WTC11 (cell line): ENCODE measurements at regions not wholly inside any gene's neighbourhood (a gene's known extent, or its start where the extent isn't known, plus 50 kb on each side); places are given as distances from the start of the nearest gene placed in this dataset.

ENCODE experiments used
- ATAC-seq: fragments of 200-7000 bp; cut with Tn5 transposase; 2 replicates; pipeline ENCODE4 v1.10.0; 2021; ENCODE audit warnings: mild to moderate bottlenecking, moderate library complexity
- CTCF ChIA-PET: fragments of 300-600 bp; sonication (Branson Sonifier 250); formaldehyde crosslinking; loops from one replicate; lab custom pipeline; 2021; ENCODE audit warnings: antibody characterized with exemption; lab: Charles Lee
- POLR2A ChIA-PET: fragments of 350-600 bp; sonication (Branson Sonifier 250); formaldehyde crosslinking; loops from one replicate; lab custom pipeline; 2021; ENCODE audit warnings: antibody characterized with exemption; lab: Charles Lee
- DNase-seq: peaks from one replicate; pipeline ENCODE4 v3.0.0; 2021; ENCODE audit warnings: low spot score
- H3K27ac Mint-ChIP-seq: 2 replicates; pipeline ENCODE4 v1.8.0; 2021; ENCODE audit warnings: mixed read lengths
- H3K27me3 Mint-ChIP-seq: 2 replicates; pipeline ENCODE4 v1.8.0; 2021; ENCODE audit warnings: low read depth, mild to moderate bottlenecking, moderate library complexity, mixed read lengths
- H3K36me3 Mint-ChIP-seq: 2 replicates; pipeline ENCODE4 v1.8.0; 2021; ENCODE audit warnings: mixed read lengths
- H3K4me1 Mint-ChIP-seq: 2 replicates; pipeline ENCODE4 v1.8.0; 2022; ENCODE audit warnings: mixed read lengths
- H3K4me3 Mint-ChIP-seq: 2 replicates; pipeline ENCODE4 v1.8.0; 2021; ENCODE audit warnings: mild to moderate bottlenecking, moderate library complexity, mixed read lengths
- H3K9me3 Mint-ChIP-seq: 2 replicates; pipeline ENCODE4 v1.8.0; 2021; ENCODE audit warnings: mixed read lengths
- ATF3 ChIP-seq: sonication (generic); formaldehyde crosslinking; conservative IDR thresholded peaks from 2 replicates; pipeline ENCODE4 v1.8.1; 2022; ENCODE audit warnings: mild to moderate bottlenecking, missing genetic modification reagents
- E2F1 ChIP-seq: sonication (generic); formaldehyde crosslinking; IDR thresholded peaks from 2 replicates; pipeline ENCODE4 v1.8.0; 2022; ENCODE audit warnings: mild to moderate bottlenecking, missing genetic modification reagents
- E2F4 ChIP-seq: sonication (generic); formaldehyde crosslinking; IDR thresholded peaks from 2 replicates; pipeline ENCODE4 v1.8.1; 2022; ENCODE audit warnings: low read depth, mild to moderate bottlenecking, moderate library complexity, missing genetic modification reagents, borderline replicate concordance
- ETV6 ChIP-seq: sonication (generic); formaldehyde crosslinking; IDR thresholded peaks from 2 replicates; pipeline ENCODE4 v1.8.1; 2022; ENCODE audit warnings: mild to moderate bottlenecking, missing genetic modification reagents
- FOXJ3 ChIP-seq: sonication (generic); formaldehyde crosslinking; IDR thresholded peaks from 2 replicates; pipeline ENCODE4 v1.9.0; 2021; ENCODE audit warnings: missing genetic modification reagents, mild to moderate bottlenecking, borderline replicate concordance
- FOXP4 ChIP-seq: sonication (generic); formaldehyde crosslinking; IDR thresholded peaks from 2 replicates; pipeline ENCODE4 v1.8.0; 2022; ENCODE audit warnings: mild to moderate bottlenecking, missing genetic modification reagents
- HMGA2 ChIP-seq: fragments of 250-450 bp; sonication (Bioruptor Pico); IDR thresholded peaks from 2 replicates; pipeline ENCODE4 v1.4.0; 2021; ENCODE audit warnings: mild to moderate bottlenecking, moderate library complexity
- HMGXB4 ChIP-seq: sonication (generic); formaldehyde crosslinking; IDR thresholded peaks from 2 replicates; pipeline ENCODE4 v1.8.1; 2023; ENCODE audit warnings: mild to moderate bottlenecking, moderate library complexity, missing genetic modification reagents
- JUN ChIP-seq: sonication (generic); formaldehyde crosslinking; IDR thresholded peaks from 2 replicates; pipeline ENCODE4 v1.8.0; 2023; ENCODE audit warnings: mild to moderate bottlenecking, missing genetic modification reagents
- MLX ChIP-seq: sonication (generic); formaldehyde crosslinking; IDR thresholded peaks from 2 replicates; pipeline ENCODE4 v1.8.1; 2023; ENCODE audit warnings: mild to moderate bottlenecking, missing genetic modification reagents, moderate library complexity
- MXD4 ChIP-seq: fragments of 250-450 bp; sonication (Bioruptor Pico); IDR thresholded peaks from 2 replicates; pipeline ENCODE4 v1.8.0; 2021; ENCODE audit warnings: mild to moderate bottlenecking, moderate library complexity, borderline replicate concordance
- OVOL2 ChIP-seq: fragments of 250-450 bp; sonication (Bioruptor Pico); IDR thresholded peaks from 2 replicates; pipeline ENCODE4 v1.9.0; 2021; ENCODE audit warnings: mild to moderate bottlenecking, borderline replicate concordance
- SMAD4 ChIP-seq: sonication (generic); formaldehyde crosslinking; IDR thresholded peaks from 2 replicates; pipeline ENCODE4 v1.8.0; 2022; ENCODE audit warnings: mild to moderate bottlenecking, missing genetic modification reagents
- STAT6 ChIP-seq: sonication (generic); formaldehyde crosslinking; conservative IDR thresholded peaks from 2 replicates; pipeline ENCODE4 v1.8.1; 2023; ENCODE audit warnings: mild to moderate bottlenecking, low read depth, missing genetic modification reagents, moderate library complexity
- TEAD1 ChIP-seq: sonication (generic); formaldehyde crosslinking; IDR thresholded peaks from 2 replicates; pipeline ENCODE4 v1.8.0; 2022; ENCODE audit warnings: mild to moderate bottlenecking, missing genetic modification reagents
- USF2 ChIP-seq: sonication (generic); formaldehyde crosslinking; IDR thresholded peaks from 2 replicates; pipeline ENCODE4 v1.8.1; 2023; ENCODE audit warnings: mild to moderate bottlenecking, missing genetic modification reagents, moderate library complexity
- ZNF263 ChIP-seq: sonication (generic); formaldehyde crosslinking; IDR thresholded peaks from 2 replicates; pipeline ENCODE4 v1.8.1; 2022; ENCODE audit warnings: low read depth, mild to moderate bottlenecking, moderate library complexity, missing genetic modification reagents
- ZNF416 ChIP-seq: fragments of 250-450 bp; sonication (Bioruptor Pico); IDR thresholded peaks from 2 replicates; pipeline ENCODE4 v1.9.0; 2021; ENCODE audit warnings: mild to moderate bottlenecking, inconsistent platforms
- ZNF532 ChIP-seq: fragments of 250-450 bp; sonication (Bioruptor Pico); IDR thresholded peaks from 2 replicates; pipeline ENCODE4 v1.9.0; 2021; ENCODE audit warnings: mild to moderate bottlenecking, borderline replicate concordance

- Mint-ChIP-seq H3K27ac (no peak overlapping the region), H3K27me3 (no peaks in the 10 kb centered on the region), H3K4me3 (no peak overlapping the region), H3K4me1 (peaks cover 2% of the 10 kb centered on the region; the same call in 1 of the 2 replicates), H3K9me3 (peaks cover 24% of the 10 kb centered on the region), H3K36me3 (peaks cover 8% of the 10 kb centered on the region; the same call in 1 of the 2 replicates)
- ChIA-PET POLR2A (no interaction called here), CTCF (interaction anchor here (0.9 kb wide), 1 partner anchor 12 kb away, joined by 4 read pairs; no protein-coding TSS in a partner anchor)
- ATAC-seq: no peak
- TF ChIP-seq HMGXB4 (CRISPR knock-in tag) (no peak), USF2 (no peak), ZNF532 (CRISPR knock-in tag) (no peak), E2F1 (CRISPR knock-in tag) (no peak), ZNF416 (CRISPR knock-in tag) (no peak), STAT6 (CRISPR knock-in tag) (no peak), OVOL2 (CRISPR knock-in tag) (no peak), MLX (no peak), JUN (CRISPR knock-in tag) (no peak), E2F4 (CRISPR knock-in tag) (no peak), HMGA2 (no peak), FOXJ3 (no peak), FOXP4 (CRISPR knock-in tag) (no peak), SMAD4 (CRISPR knock-in tag) (no peak), ATF3 (CRISPR knock-in tag) (no peak), TEAD1 (CRISPR knock-in tag) (no peak), ZNF263 (CRISPR knock-in tag) (no peak), MXD4 (CRISPR knock-in tag) (no peak), ETV6 (CRISPR knock-in tag) (no peak)
- DNase-seq: no peak
These were observed 137.1 kb upstream of the NEBL start for GRCh38 chr10:21034241-21034640.
